HG03139 (cell line): ENCODE measurements at regions not wholly inside any gene's neighbourhood (a gene's known extent, or its start where the extent isn't known, plus 50 kb on each side); places are given as distances from the start of the nearest gene placed in this dataset.

ENCODE experiments used
- ATAC-seq: cut with Tn5 transposase; IDR thresholded peaks from one replicate; pipeline ENCODE4 v1.9.1; 2021; ENCODE audit not compliant: unreplicated experiment

DNA sequence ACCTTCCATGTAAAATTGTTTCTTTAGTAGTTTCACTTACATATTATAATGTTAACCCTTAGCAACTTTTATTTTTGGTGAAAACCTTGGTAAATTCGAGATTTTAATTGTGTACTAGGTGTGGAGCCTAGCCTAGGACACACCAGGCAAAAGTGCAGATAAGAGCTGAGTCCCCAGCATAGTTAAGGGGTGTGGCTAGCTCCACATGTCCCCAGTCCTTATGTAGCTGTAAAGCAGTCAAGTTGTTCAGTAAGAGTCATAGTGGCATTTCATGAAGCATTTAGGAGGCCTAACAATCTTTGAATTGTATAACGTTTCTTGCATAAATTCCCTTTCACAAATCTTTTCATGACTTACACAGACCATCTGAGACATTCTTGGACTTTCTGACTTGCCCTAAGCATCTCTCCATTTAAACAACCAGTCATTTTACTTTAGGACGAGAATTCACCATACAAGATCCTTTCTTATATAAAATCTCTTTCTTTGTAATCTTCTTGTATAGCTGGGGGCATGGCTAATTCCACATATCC is 53.8 kb upstream of the INHBA start:
- no peak for ATAC-seq

GRCh38 chr7:41755096-41755495 is 52.2 kb upstream of the INHBA start:
- ATAC-seq, result no peak

- no peak for ATAC-seq
Observed at GRCh38 chr7:41754046-41754445, 51.2 kb upstream of the INHBA start.
